Posterior cingulate gyrus (tissue), 11 donors: ENCODE measurements at regions not wholly inside any gene's neighbourhood (a gene's known extent, or its start where the extent isn't known, plus 50 kb on each side); places are given as distances from the start of the nearest gene placed in this dataset.
A peak's percentile ranks its signal among the peaks of the same experiment; 100 is the strongest.

Experiments used
- DNase-seq, 10 donors: peaks; one replicate each; pipeline versions ENCODE4 v3.0.0 to v3.0.0-alpha.2; 2020 to 2021; ENCODE audit warnings: mixed read lengths in 3 of 10
- intact Hi-C: fragments of 100-400 bp; cut with DNase I; formaldehyde crosslinking; loops from one replicate; pipeline ENCODE4 v1.15.1; 2023

DNA sequence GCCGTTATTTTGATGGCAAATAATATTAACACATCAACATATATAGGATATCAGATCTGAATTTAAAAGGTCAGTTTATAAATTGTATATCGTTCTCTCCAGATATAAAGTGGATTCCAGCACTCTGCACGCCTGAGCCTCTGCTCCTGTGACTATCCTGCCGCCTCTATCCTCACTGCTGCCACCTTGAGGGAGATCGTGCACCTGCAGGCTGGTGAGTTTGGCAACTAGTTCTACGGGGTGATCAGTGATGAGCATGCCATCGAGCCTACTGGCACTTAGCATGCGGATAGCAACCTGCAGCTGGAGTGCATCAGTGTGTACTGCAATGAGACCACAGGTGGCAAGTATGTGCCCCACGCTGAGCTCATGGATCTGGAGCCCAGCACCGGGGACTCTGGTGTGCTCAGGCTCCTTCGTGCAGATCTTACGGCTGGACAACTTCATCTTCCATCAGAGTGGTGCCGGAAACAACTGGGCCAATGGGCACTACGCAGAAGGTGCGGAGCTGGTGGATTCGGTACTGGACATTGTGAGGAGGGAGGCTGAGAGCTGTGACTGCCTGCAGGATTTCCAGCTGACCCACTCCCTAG, 84.9 kb downstream of the FBXO5 start:
- peak in 8 of 10 donors; percentile 27 to 90 (median 58) for DNase-seq
- intact Hi-C loops, result no loop called here

GRCh38 chr6:152904678-152905077, 78.2 kb downstream of the FBXO5 start:
- DNase-seq, result no peak
- intact Hi-C loops, result no loop called here

GRCh38 chr6:152905551-152906299, 77.1 kb downstream of the FBXO5 start:
- DNase-seq, result no peak
- intact Hi-C loops, result no loop called here

GRCh38 chr6:152909241-152909640, 73.6 kb downstream of the FBXO5 start:
- DNase-seq, result no peak
- intact Hi-C loops, result no loop called here

GRCh38 chr6:152916035-152916434, 66.8 kb downstream of the FBXO5 start:
- intact Hi-C loops, result no loop called here
- DNase-seq, result no peak

DNA sequence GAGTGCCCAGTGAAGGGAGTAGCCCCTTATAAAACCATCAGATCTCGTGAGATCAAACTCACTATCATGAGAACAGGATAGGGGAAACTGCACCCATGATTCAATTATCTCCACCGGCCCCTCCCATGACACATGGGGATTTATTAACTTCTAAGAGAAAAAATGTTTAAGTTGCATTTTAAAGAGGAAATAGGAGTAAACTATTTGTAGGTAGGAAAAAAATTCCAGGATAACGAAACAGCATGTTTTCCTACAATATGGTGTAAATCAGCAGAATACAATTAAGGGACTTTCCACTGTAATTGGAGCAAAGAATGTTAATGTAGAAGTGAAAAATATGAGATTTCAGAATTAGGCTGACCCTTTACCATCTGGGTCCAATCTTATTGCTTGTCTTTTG, 63.9 kb downstream of the FBXO5 start:
- intact Hi-C loops, result no loop called here
- no peak for DNase-seq

DNA sequence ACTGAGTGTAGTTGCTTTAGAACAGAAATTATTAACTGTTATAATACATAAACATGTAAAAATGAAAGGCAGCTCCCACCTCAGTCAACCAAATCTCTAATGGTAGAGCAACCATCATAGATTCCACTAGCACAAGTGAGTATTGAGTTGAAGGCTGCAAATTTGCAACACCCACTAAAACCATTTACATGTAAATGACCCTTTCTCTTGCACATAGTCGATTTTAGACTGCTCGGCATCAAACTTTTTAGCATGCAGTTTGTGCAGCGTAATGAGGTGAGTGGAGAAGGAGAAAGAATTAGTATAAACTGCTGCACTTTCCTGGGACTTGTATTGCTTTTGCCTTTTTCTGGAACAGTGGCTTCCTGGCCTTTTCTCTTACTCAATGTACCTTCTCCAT, 62.8 kb downstream of the FBXO5 start:
- intact Hi-C loops, result no loop called here
- no peak for DNase-seq
